Hepatocyte (in vitro differentiated cells): ENCODE measurements at regions not wholly inside any gene's neighbourhood (a gene's known extent, or its start where the extent isn't known, plus 50 kb on each side); places are given as distances from the start of the nearest gene placed in this dataset.
A peak's percentile ranks its signal among the peaks of the same experiment; 100 is the strongest.

Source experiments
- DNase-seq: peaks from one replicate; pipeline ENCODE4 v3.0.0-alpha.2; 2016; ENCODE audit warnings: low spot score
- H2AFZ ChIP-seq: fragments of 200-600 bp; sonication (generic); 2 replicates; pipeline ENCODE4 v1.6.0; 2016; ENCODE audit warnings: antibody characterized with exemption, mild to moderate bottlenecking
- H3K27ac ChIP-seq: fragments of 200-600 bp; sonication (generic); 2 replicates; pipeline ENCODE4 v1.5.1; 2016; ENCODE audit warnings: mild to moderate bottlenecking
- H3K27me3 ChIP-seq: fragments of 200-600 bp; sonication (generic); 2 replicates; pipeline ENCODE4 v1.6.1; 2016
- H3K36me3 ChIP-seq: fragments of 200-600 bp; sonication (generic); replicated peaks from 2 replicates; pipeline ENCODE4 v1.5.1; 2016; ENCODE audit warnings: low read depth; ENCODE audit not compliant: insufficient read depth
- H3K4me1 ChIP-seq: fragments of 200-600 bp; sonication (generic); 2 replicates; pipeline ENCODE4 v1.5.1; 2016; ENCODE audit warnings: mild to moderate bottlenecking, moderate library complexity; ENCODE audit not compliant: insufficient read depth
- H3K4me2 ChIP-seq: fragments of 200-600 bp; sonication (generic); 2 replicates; pipeline ENCODE4 v1.6.0; 2016
- H3K4me3 ChIP-seq: fragments of 200-600 bp; sonication (generic); 2 replicates; pipeline ENCODE4 v1.5.1; 2016; ENCODE audit warnings: mild to moderate bottlenecking
- H3K79me2 ChIP-seq: fragments of 200-600 bp; sonication (generic); 2 replicates; pipeline ENCODE4 v1.6.0; 2017; ENCODE audit warnings: mild to moderate bottlenecking
- H3K9me2 ChIP-seq: fragments of 200-600 bp; sonication (generic); replicated peaks from 2 replicates; pipeline ENCODE4 v1.6.0; 2017; ENCODE audit warnings: mild to moderate bottlenecking; ENCODE audit not compliant: insufficient read depth
- H3K9me3 ChIP-seq: fragments of 200-600 bp; sonication (generic); 2 replicates; pipeline ENCODE4 v1.5.1; 2016; ENCODE audit warnings: low read depth, mild to moderate bottlenecking
- H4K20me1 ChIP-seq: fragments of 200-600 bp; sonication (generic); 2 replicates; pipeline ENCODE4 v1.6.0; 2016; ENCODE audit warnings: mild to moderate bottlenecking; ENCODE audit not compliant: insufficient read depth, poor library complexity, severe bottlenecking
- EZH2 ChIP-seq: fragments of 200-600 bp; sonication (generic); IDR thresholded peaks from 2 replicates; pipeline ENCODE4 v1.6.1; 2016; ENCODE audit warnings: antibody characterized with exemption, mild to moderate bottlenecking, borderline replicate concordance
- EZH2phosphoT487 ChIP-seq: fragments of 200-600 bp; sonication (generic); IDR thresholded peaks from one replicate; pipeline ENCODE4 v1.6.1; 2018; ENCODE audit warnings: antibody characterized with exemption, mild to moderate bottlenecking, low read depth, moderate library complexity; ENCODE audit not compliant: unreplicated experiment, severe bottlenecking
- WGBS: methylation state at CpG from one replicate; pipeline ENCODE4 v1.1.6; 2016; ENCODE audit warnings: low lambda C conversion rate; ENCODE audit errors: missing lambda C conversion rate; 5-methylcytosine and 5-hydroxymethylcytosine counted together
- TF ChIP-seq, protein P1 (sequence below): fragments of 200-600 bp; sonication (generic); IDR thresholded peaks from 2 replicates; pipeline ENCODE4 v1.5.1; 2016; ENCODE audit warnings: antibody characterized with exemption, mild to moderate bottlenecking; ENCODE audit not compliant: poor library complexity

DNA sequence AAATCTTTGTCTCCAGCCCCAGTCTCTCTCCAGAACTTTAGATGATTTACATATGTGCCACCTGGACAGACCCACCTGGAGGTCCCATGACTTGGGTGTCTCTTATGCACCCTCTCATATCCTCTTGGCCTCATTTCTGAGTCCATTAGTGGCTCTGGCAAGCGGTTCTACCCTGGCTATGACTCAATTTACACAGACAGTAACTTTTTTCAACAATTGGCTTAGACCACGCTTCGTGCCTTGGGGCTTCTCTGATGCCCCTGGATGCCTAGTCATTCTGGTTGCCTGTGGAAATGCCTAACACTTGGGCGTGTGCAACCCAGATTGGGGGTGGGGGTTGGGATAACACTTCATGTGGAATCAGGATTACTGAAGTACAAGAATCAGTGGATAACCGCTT, 57.1 kb upstream of the GADD45A start:
- H3K4me2 ChIP-seq: no peak overlapping the region
- peaks cover 32% of the 10 kb centered on the region for H3K4me1 ChIP-seq
- no peak overlapping the region for H3K27ac ChIP-seq
- H4K20me1 ChIP-seq: no peaks in the 10 kb centered on the region
- no peaks in the 10 kb centered on the region for H3K79me2 ChIP-seq
- no peak overlapping the region for H3K4me3 ChIP-seq
- 89% methylated on average over 5 of the region's 5 CpGs for WGBS
- no peak for DNase-seq
- no peak overlapping the region for H2AFZ ChIP-seq
- no peaks in the 10 kb centered on the region for H3K9me2 ChIP-seq
- no peaks in the 10 kb centered on the region for H3K36me3 ChIP-seq
- H3K9me3 ChIP-seq: no peaks in the 10 kb centered on the region
- H3K27me3 ChIP-seq: no peaks in the 10 kb centered on the region
- TF ChIP-seq, protein P1, sequence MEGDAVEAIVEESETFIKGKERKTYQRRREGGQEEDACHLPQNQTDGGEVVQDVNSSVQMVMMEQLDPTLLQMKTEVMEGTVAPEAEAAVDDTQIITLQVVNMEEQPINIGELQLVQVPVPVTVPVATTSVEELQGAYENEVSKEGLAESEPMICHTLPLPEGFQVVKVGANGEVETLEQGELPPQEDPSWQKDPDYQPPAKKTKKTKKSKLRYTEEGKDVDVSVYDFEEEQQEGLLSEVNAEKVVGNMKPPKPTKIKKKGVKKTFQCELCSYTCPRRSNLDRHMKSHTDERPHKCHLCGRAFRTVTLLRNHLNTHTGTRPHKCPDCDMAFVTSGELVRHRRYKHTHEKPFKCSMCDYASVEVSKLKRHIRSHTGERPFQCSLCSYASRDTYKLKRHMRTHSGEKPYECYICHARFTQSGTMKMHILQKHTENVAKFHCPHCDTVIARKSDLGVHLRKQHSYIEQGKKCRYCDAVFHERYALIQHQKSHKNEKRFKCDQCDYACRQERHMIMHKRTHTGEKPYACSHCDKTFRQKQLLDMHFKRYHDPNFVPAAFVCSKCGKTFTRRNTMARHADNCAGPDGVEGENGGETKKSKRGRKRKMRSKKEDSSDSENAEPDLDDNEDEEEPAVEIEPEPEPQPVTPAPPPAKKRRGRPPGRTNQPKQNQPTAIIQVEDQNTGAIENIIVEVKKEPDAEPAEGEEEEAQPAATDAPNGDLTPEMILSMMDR: no peak
- no peak for TF ChIP-seq EZH2
- TF ChIP-seq EZH2phosphoT487: no peak

DNA sequence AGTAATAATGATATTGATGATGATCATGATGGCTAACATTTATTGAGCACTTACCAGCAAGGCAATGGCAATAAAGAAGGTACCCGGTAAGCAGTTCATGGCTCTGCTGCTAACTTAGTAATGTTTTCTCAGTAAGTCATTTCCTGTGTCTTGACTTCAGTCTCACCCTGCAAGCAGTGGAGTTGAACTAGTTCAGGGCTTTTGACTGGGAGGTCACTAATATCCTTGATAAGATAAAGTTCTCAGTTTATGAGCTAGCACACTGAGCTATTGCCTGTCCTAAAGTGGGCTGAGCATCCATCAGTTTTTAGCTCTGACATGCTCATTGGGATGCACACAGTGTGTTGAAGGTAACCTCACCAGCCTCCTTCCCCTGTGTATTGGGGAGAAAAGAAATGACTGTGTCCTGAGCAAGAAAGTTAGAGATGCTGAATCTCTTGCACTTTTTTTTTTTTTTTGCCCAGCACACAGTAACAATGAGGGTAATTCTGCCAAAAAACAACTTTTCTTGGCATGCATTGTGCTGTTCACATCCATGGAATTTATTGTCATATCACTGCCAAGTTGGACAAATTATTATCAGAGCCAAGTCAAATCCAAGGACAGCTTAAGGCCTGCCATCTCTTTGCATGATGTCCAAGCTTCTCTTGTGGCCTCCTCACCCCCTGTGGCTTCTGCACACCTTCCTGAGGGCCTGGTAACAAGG, 55.5 kb upstream of the GADD45A start:
- Histone ChIP-seq H3K9me3 (no peaks in the 10 kb centered on the region), H3K27me3 (no peaks in the 10 kb centered on the region), H4K20me1 (no peaks in the 10 kb centered on the region), H3K36me3 (no peaks in the 10 kb centered on the region), H3K4me2 (no peak overlapping the region), H3K4me3 (no peak overlapping the region), H3K4me1 (peaks cover 42% of the 10 kb centered on the region), H3K9me2 (no peaks in the 10 kb centered on the region), H3K27ac (peak overlapping the region; percentile 24), H3K79me2 (no peaks in the 10 kb centered on the region), H2AFZ (no peak overlapping the region)
- no peak for DNase-seq
- TF ChIP-seq, protein P1: no peak
- no peak for TF ChIP-seq EZH2phosphoT487
- no peak for TF ChIP-seq EZH2
- 32% methylated on average over 1 of the region's 1 CpG for WGBS

DNA sequence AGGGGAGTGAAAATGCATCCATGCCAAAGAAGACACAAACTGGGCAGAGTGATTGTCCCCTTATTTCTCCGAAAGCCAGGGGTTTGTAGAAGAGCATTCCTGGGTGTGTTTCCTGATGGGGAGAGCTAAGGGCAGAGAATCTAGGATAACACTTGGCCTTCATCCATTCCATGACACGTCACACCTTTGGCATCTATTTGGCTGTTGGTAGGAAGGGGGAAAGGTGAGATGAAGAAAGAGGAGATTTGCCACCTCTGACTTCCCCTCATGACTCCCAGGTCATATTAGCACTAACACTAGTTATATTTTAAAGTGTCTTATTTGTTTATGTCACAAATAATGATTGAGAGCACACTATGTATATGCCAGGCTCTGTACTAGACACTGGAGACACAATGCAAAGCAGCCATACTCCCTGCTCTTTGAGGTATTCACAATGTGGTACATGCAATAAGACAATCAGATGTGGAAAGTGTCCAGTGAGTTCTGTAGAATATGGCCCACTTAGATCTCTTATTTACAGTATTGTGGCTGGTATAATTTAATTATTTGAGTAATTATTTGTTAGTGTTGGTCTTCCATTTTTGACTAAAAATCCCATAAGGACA, 54.5 kb upstream of the GADD45A start:
- Histone ChIP-seq H3K27me3 (no peaks in the 10 kb centered on the region), H3K79me2 (no peaks in the 10 kb centered on the region), H3K27ac (peak overlapping the region; percentile 88), H3K4me1 (peaks cover 42% of the 10 kb centered on the region), H3K9me2 (no peaks in the 10 kb centered on the region), H3K36me3 (no peaks in the 10 kb centered on the region), H2AFZ (no peak overlapping the region), H3K4me2 (no peak overlapping the region), H3K9me3 (no peaks in the 10 kb centered on the region), H4K20me1 (no peaks in the 10 kb centered on the region), H3K4me3 (no peak overlapping the region)
- 96% methylated on average over 2 of the region's 2 CpGs for WGBS
- no peak for DNase-seq
- TF ChIP-seq EZH2 (no peak), EZH2phosphoT487 (no peak)
- TF ChIP-seq, protein P1: no peak
